GM12864 (cell line): ENCODE measurements at regions not wholly inside any gene's neighbourhood (a gene's known extent, or its start where the extent isn't known, plus 50 kb on each side); places are given as distances from the start of the nearest gene placed in this dataset.

ENCODE experiments used
- DNase-seq: peaks from one replicate; pipeline ENCODE4 v3.0.0-alpha.2; 2011; ENCODE audit warnings: low read depth
- H3K4me3 ChIP-seq: 2 replicates; pipeline ENCODE4 v1.5.1; 2011; ENCODE audit warnings: mild to moderate bottlenecking, low read depth, low read length, control low read depth
- TF ChIP-seq, protein P1 (sequence below): IDR thresholded peaks from 2 replicates; pipeline ENCODE4 v1.5.1; 2011; ENCODE audit warnings: low read depth, mild to moderate bottlenecking, moderate library complexity, low read length, control low read depth, inconsistent platforms; ENCODE audit errors: missing control alignments

DNA sequence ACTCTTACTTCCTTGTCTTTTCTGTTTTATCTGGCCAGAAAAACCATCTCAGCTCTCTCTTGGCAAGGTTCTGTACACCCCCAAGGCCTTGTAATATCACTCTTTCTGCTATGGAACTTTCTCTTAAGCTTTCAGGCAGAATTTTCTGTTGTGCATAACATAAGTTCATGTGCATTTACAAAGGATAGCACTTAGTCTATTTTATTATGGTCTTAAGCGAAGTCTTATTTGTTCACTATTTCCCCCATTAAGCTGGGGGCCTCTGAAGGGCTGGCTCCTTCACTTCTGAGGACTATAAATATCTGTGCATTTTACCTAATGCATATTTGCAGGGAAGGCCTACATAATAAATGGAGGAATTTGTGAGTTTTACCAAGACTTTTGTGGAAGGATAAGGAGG is 1393.4 kb downstream of the FAM181B start:
- H3K4me3 ChIP-seq: no peak overlapping the region
- no peak for DNase-seq
- TF ChIP-seq, protein P1, sequence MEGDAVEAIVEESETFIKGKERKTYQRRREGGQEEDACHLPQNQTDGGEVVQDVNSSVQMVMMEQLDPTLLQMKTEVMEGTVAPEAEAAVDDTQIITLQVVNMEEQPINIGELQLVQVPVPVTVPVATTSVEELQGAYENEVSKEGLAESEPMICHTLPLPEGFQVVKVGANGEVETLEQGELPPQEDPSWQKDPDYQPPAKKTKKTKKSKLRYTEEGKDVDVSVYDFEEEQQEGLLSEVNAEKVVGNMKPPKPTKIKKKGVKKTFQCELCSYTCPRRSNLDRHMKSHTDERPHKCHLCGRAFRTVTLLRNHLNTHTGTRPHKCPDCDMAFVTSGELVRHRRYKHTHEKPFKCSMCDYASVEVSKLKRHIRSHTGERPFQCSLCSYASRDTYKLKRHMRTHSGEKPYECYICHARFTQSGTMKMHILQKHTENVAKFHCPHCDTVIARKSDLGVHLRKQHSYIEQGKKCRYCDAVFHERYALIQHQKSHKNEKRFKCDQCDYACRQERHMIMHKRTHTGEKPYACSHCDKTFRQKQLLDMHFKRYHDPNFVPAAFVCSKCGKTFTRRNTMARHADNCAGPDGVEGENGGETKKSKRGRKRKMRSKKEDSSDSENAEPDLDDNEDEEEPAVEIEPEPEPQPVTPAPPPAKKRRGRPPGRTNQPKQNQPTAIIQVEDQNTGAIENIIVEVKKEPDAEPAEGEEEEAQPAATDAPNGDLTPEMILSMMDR: no peak

DNA sequence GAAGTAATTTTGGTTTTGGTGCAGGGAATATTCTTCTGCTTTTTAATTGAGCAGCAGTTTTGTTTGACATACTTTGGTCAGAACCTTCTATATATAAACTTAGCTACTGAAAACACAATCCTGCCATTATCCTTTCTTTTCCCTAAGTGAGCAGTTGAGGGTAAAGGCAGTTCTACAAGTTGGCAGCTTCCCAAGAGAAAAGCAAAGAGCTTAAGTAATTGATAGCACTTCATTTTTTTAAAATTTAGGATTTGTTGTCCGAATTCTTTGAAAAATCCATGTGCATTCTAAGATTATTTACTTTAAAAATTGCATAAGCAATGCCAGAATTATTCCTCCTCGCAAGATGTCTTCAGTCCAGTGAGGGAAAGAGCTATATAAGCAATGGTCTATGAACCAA is 1394.1 kb downstream of the FAM181B start:
- no peak for DNase-seq
- H3K4me3 ChIP-seq: no peak overlapping the region
- TF ChIP-seq, protein P1: no peak

GRCh38 chr11:81337756-81338155 is 1395.9 kb downstream of the FAM181B start:
- H3K4me3 ChIP-seq: no peak overlapping the region
- DNase-seq: no peak
- TF ChIP-seq, protein P1: no peak

DNA sequence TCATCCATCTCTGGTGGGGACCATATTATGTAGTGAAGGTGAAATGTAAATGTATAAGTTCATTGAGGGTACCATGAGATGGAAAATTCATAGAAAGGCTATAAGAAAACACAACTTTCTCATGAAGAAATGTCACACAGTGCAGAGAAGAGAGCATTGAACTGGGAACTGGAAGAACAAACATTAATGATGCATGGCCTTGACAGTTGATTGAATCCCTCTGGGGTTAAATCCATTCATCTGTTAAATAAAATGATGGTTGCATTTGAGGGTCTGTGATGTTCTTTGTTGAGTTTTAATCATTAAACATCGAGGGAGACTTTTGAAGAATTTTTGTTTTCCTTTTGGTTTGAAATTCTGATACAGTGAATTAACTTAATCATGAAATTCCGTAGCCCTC is 1401.4 kb downstream of the FAM181B start:
- H3K4me3 ChIP-seq: no peak overlapping the region
- DNase-seq: no peak
- TF ChIP-seq, protein P1: no peak

GRCh38 chr11:81331611-81332235 is 1401.9 kb downstream of the FAM181B start:
- no peak for DNase-seq
- no peak overlapping the region for H3K4me3 ChIP-seq
- TF ChIP-seq, protein P1: no peak

DNA sequence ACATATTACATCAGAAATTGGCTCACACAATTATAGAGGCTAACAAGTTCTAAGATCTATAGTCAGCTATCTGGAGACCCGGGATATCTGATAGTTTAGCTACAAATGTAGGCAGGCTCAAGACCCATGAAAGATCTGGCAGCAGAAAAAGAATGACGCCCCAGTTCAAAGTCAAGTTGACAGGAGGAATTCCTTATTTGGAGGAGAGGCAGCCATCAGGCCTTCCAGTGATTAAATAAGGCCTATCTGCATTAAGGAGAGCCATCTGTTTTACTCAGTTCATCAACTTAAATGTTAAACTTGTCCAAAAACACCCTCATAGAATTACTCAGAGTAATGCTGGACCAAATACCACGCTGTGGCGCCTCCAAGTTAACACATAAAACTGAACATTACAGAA is 1402.6 kb downstream of the FAM181B start:
- DNase-seq: no peak
- no peak overlapping the region for H3K4me3 ChIP-seq

More for the DNA sequence above, 1402.6 kb downstream of the FAM181B start:
- TF ChIP-seq, protein P1: no peak
